Activated CD8-positive, alpha-beta T cell treated with anti-CD3 and anti-CD28 coated beads for 36 hours (primary cell): ENCODE measurements at regions not wholly inside any gene's neighbourhood (a gene's known extent, or its start where the extent isn't known, plus 50 kb on each side); places are given as distances from the start of the nearest gene placed in this dataset.

Source experiments
- ATAC-seq: fragments of 200-7000 bp; cut with Tn5 transposase; one replicate; pipeline ENCODE4 v1.10.0; 2021; ENCODE audit warnings: mild to moderate bottlenecking, moderate library complexity
- CTCF ChIA-PET: fragments of 350-600 bp; sonication (Branson Sonifier 250); formaldehyde crosslinking; loops from one replicate; lab custom pipeline; 2021; ENCODE audit warnings: antibody characterized with exemption; lab: Charles Lee
- POLR2A ChIA-PET: fragments of 350-600 bp; sonication (Branson Sonifier 250); formaldehyde crosslinking; loops from one replicate; lab custom pipeline; 2021; ENCODE audit warnings: antibody characterized with exemption; lab: Charles Lee
- DNase-seq: peaks from one replicate; pipeline ENCODE4 v3.0.0-alpha.2; 2020
- H3K27ac Mint-ChIP-seq: one replicate; pipeline ENCODE4 v1.8.0; 2021; ENCODE audit warnings: mild to moderate bottlenecking, mixed read lengths
- H3K27me3 Mint-ChIP-seq: one replicate; pipeline ENCODE4 v1.8.0; 2021; ENCODE audit warnings: mixed read lengths
- H3K36me3 Mint-ChIP-seq: one replicate; pipeline ENCODE4 v1.8.0; 2021; ENCODE audit warnings: low read depth, mixed read lengths
- H3K4me1 Mint-ChIP-seq: one replicate; pipeline ENCODE4 v1.8.0; 2021; ENCODE audit warnings: low read depth, mixed read lengths
- H3K4me3 Mint-ChIP-seq: one replicate; pipeline ENCODE4 v1.8.0; 2021; ENCODE audit warnings: mild to moderate bottlenecking, moderate library complexity, mixed read lengths
- H3K9me3 Mint-ChIP-seq: one replicate; pipeline ENCODE4 v1.8.0; 2021; ENCODE audit warnings: mixed read lengths
- CTCF ChIP-seq: fragments of 200-600 bp; IDR thresholded peaks from one replicate; pipeline ENCODE4 v1.8.0; 2022; ENCODE audit warnings: antibody characterized with exemption, mild to moderate bottlenecking
- intact Hi-C: fragments of 100-400 bp; cut with micrococcal nuclease; formaldehyde crosslinking; loops from one replicate; pipeline ENCODE4 v1.10.0; 2022

DNA sequence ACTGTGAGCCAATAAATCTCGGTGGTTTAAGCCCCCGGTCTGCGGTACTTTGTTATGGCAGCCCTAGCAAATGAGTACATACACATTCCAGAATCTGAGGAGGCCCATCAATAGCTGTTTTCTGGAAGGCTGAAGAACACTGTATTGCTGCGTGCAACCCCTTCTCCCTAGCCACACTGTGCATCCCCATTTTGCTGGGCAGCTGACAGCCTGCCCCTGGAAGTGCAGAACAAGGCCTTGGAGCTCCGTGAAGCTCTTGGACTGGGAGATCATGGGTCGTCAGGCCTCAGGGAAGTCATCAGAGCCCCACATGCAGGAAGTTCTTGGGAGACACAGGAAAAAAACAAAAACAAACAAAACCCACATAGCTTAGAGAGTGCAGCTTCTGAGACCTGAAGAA is 90.6 kb upstream of the ST6GAL2 start:
- H3K27ac Mint-ChIP-seq, result no peak overlapping the region
- no peaks in the 10 kb centered on the region for H3K36me3 Mint-ChIP-seq
- H3K4me1 Mint-ChIP-seq, result no peaks in the 10 kb centered on the region
- ATAC-seq (no peak), DNase-seq (no peak)
- H3K9me3 Mint-ChIP-seq, result no peaks in the 10 kb centered on the region
- intact Hi-C loops, result no loop called here
- ChIA-PET POLR2A (no interaction called here), CTCF (no interaction called here)
- no peaks in the 10 kb centered on the region for H3K27me3 Mint-ChIP-seq
- H3K4me3 Mint-ChIP-seq, result no peak overlapping the region
- TF ChIP-seq CTCF, result no peak

- Mint-ChIP-seq H3K4me1 (no peaks in the 10 kb centered on the region), H3K27me3 (peaks cover under 1% of the 10 kb centered on the region), H3K27ac (no peak overlapping the region), H3K9me3 (no peaks in the 10 kb centered on the region), H3K36me3 (no peaks in the 10 kb centered on the region), H3K4me3 (no peak overlapping the region)
- no peak for TF ChIP-seq CTCF
- ATAC-seq (no peak), DNase-seq (no peak)
- POLR2A ChIA-PET, result no interaction called here
- CTCF ChIA-PET, result no interaction called here
- intact Hi-C loops, result no loop called here
These were observed 91.8 kb upstream of the ST6GAL2 start for GRCh38 chr2:106977717-106978116.

GRCh38 chr2:106978647-106979046 is 92.7 kb upstream of the ST6GAL2 start:
- Mint-ChIP-seq H3K27ac (no peak overlapping the region), H3K4me1 (no peaks in the 10 kb centered on the region), H3K4me3 (no peak overlapping the region), H3K36me3 (no peaks in the 10 kb centered on the region), H3K9me3 (no peaks in the 10 kb centered on the region), H3K27me3 (peaks cover 2% of the 10 kb centered on the region)
- CTCF ChIA-PET, result no interaction called here
- intact Hi-C loops, result no loop called here
- DNase-seq (no peak), ATAC-seq (no peak)
- POLR2A ChIA-PET, result no interaction called here
- TF ChIP-seq CTCF, result no peak

GRCh38 chr2:106981491-106981890 is 95.5 kb upstream of the ST6GAL2 start:
- H3K4me3 Mint-ChIP-seq, result no peak overlapping the region
- TF ChIP-seq CTCF, result no peak
- H3K36me3 Mint-ChIP-seq, result no peaks in the 10 kb centered on the region
- no peaks in the 10 kb centered on the region for H3K9me3 Mint-ChIP-seq
- H3K27ac Mint-ChIP-seq, result no peak overlapping the region
- ATAC-seq (no peak), DNase-seq (no peak)
- no peaks in the 10 kb centered on the region for H3K4me1 Mint-ChIP-seq
- ChIA-PET CTCF (no interaction called here), POLR2A (no interaction called here)
- intact Hi-C loops, result no loop called here
- H3K27me3 Mint-ChIP-seq, result peaks cover 2% of the 10 kb centered on the region

- intact Hi-C loops, result no loop called here
- H3K27me3 Mint-ChIP-seq, result peaks cover 2% of the 10 kb centered on the region
- POLR2A ChIA-PET, result no interaction called here
These were observed 96.4 kb upstream of the ST6GAL2 start for GRCh38 chr2:106982350-106982749.

More at GRCh38 chr2:106982350-106982749, 96.4 kb upstream of the ST6GAL2 start:
- no peak for ATAC-seq
- H3K4me1 Mint-ChIP-seq, result no peaks in the 10 kb centered on the region
- no peaks in the 10 kb centered on the region for H3K36me3 Mint-ChIP-seq
- no peak for TF ChIP-seq CTCF
- H3K9me3 Mint-ChIP-seq, result no peaks in the 10 kb centered on the region
- CTCF ChIA-PET, result no interaction called here
- no peak overlapping the region for H3K27ac Mint-ChIP-seq
- no peak overlapping the region for H3K4me3 Mint-ChIP-seq
- DNase-seq, result no peak
